ENCODE measurements at regions not wholly inside any gene's neighbourhood (a gene's known extent, or its start where the extent isn't known, plus 50 kb on each side); places are given as distances from the start of the nearest gene placed in this dataset.

DNA sequence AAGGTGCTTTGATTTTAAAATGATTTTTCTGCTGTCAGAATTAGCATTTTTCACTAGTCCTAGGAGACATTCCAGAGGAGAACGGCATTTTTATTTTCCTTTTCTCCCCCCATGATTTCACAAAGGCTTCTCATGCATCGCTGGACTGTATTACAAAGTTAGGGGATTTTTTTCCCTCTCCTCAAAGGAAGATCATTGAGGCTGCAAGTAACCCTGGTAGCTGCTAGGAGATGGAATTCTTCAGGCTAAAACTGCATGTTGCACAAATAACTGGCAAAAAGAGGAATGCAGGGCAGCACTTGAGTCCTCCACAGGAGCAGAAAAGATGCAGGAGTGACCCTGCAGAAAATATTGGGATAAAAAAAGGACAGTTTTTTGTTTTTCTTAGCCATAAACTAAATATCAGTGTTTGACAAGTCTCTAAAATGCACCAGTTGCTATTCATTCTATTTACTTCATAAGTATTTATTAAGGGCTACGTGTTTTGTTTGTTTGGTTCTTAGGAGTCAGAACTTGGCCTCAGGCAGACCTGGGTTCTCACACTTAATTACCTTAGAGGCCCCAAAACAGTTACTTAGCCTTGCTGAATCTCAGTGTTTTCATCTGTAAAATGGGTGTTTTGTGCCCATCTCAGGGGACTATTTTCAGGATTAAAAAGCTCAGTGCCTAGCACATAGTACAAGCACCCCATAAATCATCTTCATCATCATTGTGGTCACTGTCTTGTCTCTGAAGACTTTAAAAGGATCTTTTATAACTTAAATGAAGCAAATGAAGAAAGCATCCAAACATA is 144.5 kb upstream of the ID4 start:
- Histone ChIP-seq H2AFZ (no peak overlapping the region), H3K27ac (no peak overlapping the region), H3K4me1 (no peaks in the 10 kb centered on the region), H3K27me3 (ENCODE audit: control insufficient read depth, insufficient read depth, low read length) (no peaks in the 10 kb centered on the region), H3K4me2 (ENCODE audit: low read length) (no peak overlapping the region), H3K79me2 (no peaks in the 10 kb centered on the region), H3K9ac (no peak overlapping the region), H3K9me3 (ENCODE audit: control insufficient read depth, low read length) (no peaks in the 10 kb centered on the region), H3K4me3 (ENCODE audit: low read depth, low read length) (no peak overlapping the region), H3K36me3 (ENCODE audit: control insufficient read depth, insufficient read depth, low read length) (no peaks in the 10 kb centered on the region)
- no peak for TF ChIP-seq CTCF (IDR thresholded peaks at IDR 0.05)

- Histone ChIP-seq H3K4me2 (ENCODE audit: low read length) (no peak overlapping the region), H3K4me1 (no peaks in the 10 kb centered on the region), H3K36me3 (ENCODE audit: control insufficient read depth, insufficient read depth, low read length) (no peaks in the 10 kb centered on the region), H3K4me3 (ENCODE audit: low read depth, low read length) (no peak overlapping the region), H3K9me3 (ENCODE audit: control insufficient read depth, low read length) (no peaks in the 10 kb centered on the region), H3K27me3 (ENCODE audit: control insufficient read depth, insufficient read depth, low read length) (no peaks in the 10 kb centered on the region), H3K9ac (no peak overlapping the region), H2AFZ (no peak overlapping the region), H3K27ac (no peak overlapping the region), H3K79me2 (no peaks in the 10 kb centered on the region)
- TF ChIP-seq CTCF (IDR thresholded peaks at IDR 0.05), result no peak
Measured at GRCh38 chr6:19694697-19695096, 142.5 kb upstream of the ID4 start.

GRCh38 chr6:19697744-19698290 is 139.4 kb upstream of the ID4 start:
- no peak overlapping the region for H3K4me2 ChIP-seq (ENCODE audit: low read length)
- H2AFZ ChIP-seq, result no peak overlapping the region
- no peaks in the 10 kb centered on the region for H3K27me3 ChIP-seq (ENCODE audit: control insufficient read depth, insufficient read depth, low read length)
- no peaks in the 10 kb centered on the region for H3K4me1 ChIP-seq
- H3K36me3 ChIP-seq (ENCODE audit: control insufficient read depth, insufficient read depth, low read length), result no peaks in the 10 kb centered on the region
- no peaks in the 10 kb centered on the region for H3K9me3 ChIP-seq (ENCODE audit: control insufficient read depth, low read length)
- no peak overlapping the region for H3K4me3 ChIP-seq (ENCODE audit: low read depth, low read length)
- H3K27ac ChIP-seq, result no peak overlapping the region
- H3K9ac ChIP-seq, result no peak overlapping the region
- no peak for TF ChIP-seq CTCF (IDR thresholded peaks at IDR 0.05)
- no peaks in the 10 kb centered on the region for H3K79me2 ChIP-seq

DNA sequence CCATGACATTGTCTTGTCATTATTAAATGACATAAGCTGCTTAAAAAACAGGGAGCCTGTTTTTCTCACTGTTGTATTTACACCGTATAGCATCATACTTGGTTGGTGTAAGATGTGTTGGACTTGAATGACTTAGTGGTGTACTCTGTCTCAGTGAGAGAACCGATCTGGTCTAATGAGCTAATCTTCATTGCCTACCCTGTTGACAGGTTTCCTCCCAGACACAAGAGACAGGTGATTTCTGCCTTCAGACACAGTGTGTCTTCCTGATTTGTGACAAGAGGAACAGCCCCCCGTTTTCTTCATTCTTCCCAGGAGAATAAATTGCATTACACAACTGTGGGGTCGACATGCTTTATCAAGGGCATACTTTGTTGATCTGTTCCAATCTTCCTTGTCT is 137.2 kb upstream of the ID4 start:
- H3K4me3 ChIP-seq (ENCODE audit: low read depth, low read length), result no peak overlapping the region
- no peaks in the 10 kb centered on the region for H3K79me2 ChIP-seq
- H3K27me3 ChIP-seq (ENCODE audit: control insufficient read depth, insufficient read depth, low read length), result no peaks in the 10 kb centered on the region
- no peak overlapping the region for H2AFZ ChIP-seq
- H3K9me3 ChIP-seq (ENCODE audit: control insufficient read depth, low read length), result no peaks in the 10 kb centered on the region
- no peaks in the 10 kb centered on the region for H3K4me1 ChIP-seq
- no peak overlapping the region for H3K27ac ChIP-seq
- no peak overlapping the region for H3K9ac ChIP-seq
- TF ChIP-seq CTCF (IDR thresholded peaks at IDR 0.05), result no peak
- no peak overlapping the region for H3K4me2 ChIP-seq (ENCODE audit: low read length)
- H3K36me3 ChIP-seq (ENCODE audit: control insufficient read depth, insufficient read depth, low read length), result no peaks in the 10 kb centered on the region

GRCh38 chr6:19705606-19706005 is 131.6 kb upstream of the ID4 start:
- Histone ChIP-seq H3K9ac (no peak overlapping the region), H3K4me3 (ENCODE audit: low read depth, low read length) (no peak overlapping the region), H3K79me2 (no peaks in the 10 kb centered on the region), H3K27me3 (ENCODE audit: control insufficient read depth, insufficient read depth, low read length) (no peaks in the 10 kb centered on the region), H3K9me3 (ENCODE audit: control insufficient read depth, low read length) (no peaks in the 10 kb centered on the region), H3K4me2 (ENCODE audit: low read length) (no peak overlapping the region), H2AFZ (no peak overlapping the region), H3K36me3 (ENCODE audit: control insufficient read depth, insufficient read depth, low read length) (no peaks in the 10 kb centered on the region), H3K27ac (no peak overlapping the region), H3K4me1 (no peaks in the 10 kb centered on the region)
- no peak for TF ChIP-seq CTCF (IDR thresholded peaks at IDR 0.05)

Measured in parathyroid adenoma (tissue), 2 donors.